ENCODE measurements at regions not wholly inside any gene's neighbourhood (a gene's known extent, or its start where the extent isn't known, plus 50 kb on each side); places are given as distances from the start of the nearest gene placed in this dataset.
"Not testable (repeated sequence)": the region's sequence is repeated elsewhere in the genome, so short reads cannot be mapped to it uniquely, and the experiment has no call there.

DNA sequence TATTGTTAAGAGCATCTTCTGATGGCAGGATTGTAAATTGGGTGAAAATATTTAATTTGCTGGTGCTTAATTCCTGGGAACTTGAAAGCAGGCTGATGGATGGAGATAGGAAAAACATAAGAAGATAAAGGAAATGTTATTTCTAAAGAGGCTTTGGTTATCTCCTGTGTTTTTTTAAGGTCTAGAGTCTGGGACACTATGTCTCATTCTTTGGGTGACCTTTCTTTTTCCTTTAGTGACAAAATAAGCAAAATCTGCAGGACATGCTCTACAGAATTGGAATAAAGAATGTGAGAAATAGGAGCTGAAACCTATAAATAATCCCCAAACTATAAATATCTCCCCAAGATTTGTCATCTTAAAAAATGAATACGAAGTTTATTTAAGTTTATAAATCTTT lies 241.7 kb downstream of the DSC3 start:
- Histone ChIP-seq H3K27ac (no peak overlapping the region), H3K27me3 (no peaks in the 10 kb centered on the region), H3K9me3 (no peaks in the 10 kb centered on the region), H3K4me3 (no peak overlapping the region), H3K36me3 (no peaks in the 10 kb centered on the region), H3K4me1 (no peaks in the 10 kb centered on the region)
- ATAC-seq (no peak), DNase-seq (no peak)
- TF ChIP-seq, protein P1, sequence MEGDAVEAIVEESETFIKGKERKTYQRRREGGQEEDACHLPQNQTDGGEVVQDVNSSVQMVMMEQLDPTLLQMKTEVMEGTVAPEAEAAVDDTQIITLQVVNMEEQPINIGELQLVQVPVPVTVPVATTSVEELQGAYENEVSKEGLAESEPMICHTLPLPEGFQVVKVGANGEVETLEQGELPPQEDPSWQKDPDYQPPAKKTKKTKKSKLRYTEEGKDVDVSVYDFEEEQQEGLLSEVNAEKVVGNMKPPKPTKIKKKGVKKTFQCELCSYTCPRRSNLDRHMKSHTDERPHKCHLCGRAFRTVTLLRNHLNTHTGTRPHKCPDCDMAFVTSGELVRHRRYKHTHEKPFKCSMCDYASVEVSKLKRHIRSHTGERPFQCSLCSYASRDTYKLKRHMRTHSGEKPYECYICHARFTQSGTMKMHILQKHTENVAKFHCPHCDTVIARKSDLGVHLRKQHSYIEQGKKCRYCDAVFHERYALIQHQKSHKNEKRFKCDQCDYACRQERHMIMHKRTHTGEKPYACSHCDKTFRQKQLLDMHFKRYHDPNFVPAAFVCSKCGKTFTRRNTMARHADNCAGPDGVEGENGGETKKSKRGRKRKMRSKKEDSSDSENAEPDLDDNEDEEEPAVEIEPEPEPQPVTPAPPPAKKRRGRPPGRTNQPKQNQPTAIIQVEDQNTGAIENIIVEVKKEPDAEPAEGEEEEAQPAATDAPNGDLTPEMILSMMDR (IDR thresholded peaks at IDR 0.05), result no peak
- intact Hi-C loops (cut with DNase I), result no loop called here

DNA sequence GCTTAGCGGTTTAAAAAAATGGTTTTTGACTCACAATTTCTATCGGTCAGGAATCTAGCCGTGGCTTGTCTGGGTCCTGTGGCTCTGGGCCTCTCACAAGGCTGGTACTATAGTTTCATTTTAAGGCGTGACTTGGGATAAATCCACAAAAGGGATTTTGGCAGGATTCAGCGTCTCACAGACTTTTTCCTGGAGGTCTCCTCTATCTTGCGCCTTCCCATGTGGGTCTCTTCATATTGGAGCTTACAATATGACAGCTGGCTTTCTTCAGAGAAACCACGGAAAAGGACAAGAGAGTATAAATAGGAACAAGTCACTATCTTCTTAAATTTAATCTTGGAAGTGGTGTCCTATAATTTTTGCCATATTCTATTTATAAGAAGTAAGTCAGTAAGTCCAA lies 250.5 kb downstream of the DSC3 start:
- TF ChIP-seq, protein P1 (IDR thresholded peaks at IDR 0.05), result no peak
- H3K9me3 ChIP-seq, result no peaks in the 10 kb centered on the region
- intact Hi-C loops (cut with DNase I), result no loop called here
- H3K4me1 ChIP-seq, result no peaks in the 10 kb centered on the region
- no peak overlapping the region for H3K27ac ChIP-seq
- no peaks in the 10 kb centered on the region for H3K36me3 ChIP-seq
- H3K27me3 ChIP-seq, result no peaks in the 10 kb centered on the region
- no peak overlapping the region for H3K4me3 ChIP-seq
- ATAC-seq (no peak), DNase-seq (no peak)

DNA sequence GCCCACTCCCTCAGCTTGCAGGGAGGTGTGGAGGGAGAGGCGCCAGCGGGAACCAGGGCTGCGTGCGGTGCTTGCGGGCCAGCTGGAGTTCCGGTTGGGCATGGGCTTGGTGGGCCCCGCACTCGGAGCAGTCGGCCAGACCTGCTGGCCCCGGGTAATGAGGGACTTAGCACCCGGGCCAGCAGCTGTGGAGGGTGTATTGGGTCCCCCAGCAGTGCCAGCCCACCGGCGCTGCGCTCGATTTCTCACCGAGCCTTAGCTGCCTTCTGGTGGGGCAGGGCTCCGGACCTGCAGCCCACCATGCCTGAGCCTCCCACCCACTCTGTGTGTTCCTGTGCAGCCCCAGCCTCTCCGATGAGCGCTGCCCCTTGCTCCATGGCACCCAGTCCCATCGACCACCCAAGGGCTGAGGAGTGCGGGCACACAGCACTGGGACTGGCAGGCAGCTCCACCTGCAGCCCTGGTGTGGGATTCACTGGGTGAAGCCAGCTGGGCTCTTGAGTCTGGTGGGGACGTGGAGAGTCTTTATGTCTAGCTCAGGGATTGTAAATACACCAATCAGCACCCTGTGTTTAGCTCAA lies 254.0 kb downstream of the DSC3 start:
- H3K9me3 ChIP-seq; H3K4me3 ChIP-seq; intact Hi-C loops (cut with DNase I); H3K27me3 ChIP-seq; DNase-seq; H3K27ac ChIP-seq; ATAC-seq; H3K4me1 ChIP-seq; H3K36me3 ChIP-seq: not testable (repeated sequence)

DNA sequence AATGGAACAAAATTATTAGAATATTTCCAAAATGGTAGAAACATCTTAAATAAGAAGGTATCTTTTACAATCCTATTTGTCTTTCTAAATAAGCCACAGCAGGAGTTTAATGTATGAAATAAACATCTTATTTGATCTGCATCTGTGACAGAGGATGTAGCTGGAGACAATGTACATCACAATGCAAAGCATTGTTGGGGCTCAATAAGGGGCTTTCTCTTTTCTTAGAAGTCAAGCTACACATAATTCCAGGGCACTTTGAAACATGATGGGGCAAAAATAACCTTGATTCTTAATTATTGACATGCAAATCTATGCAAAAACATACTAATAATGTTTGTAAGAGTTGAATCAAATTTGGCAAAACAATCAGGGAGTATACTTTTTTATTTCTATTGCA lies 255.1 kb downstream of the DSC3 start:
- Histone ChIP-seq H3K27me3 (no peaks in the 10 kb centered on the region), H3K27ac (no peak overlapping the region), H3K4me3 (no peak overlapping the region), H3K4me1 (no peaks in the 10 kb centered on the region), H3K9me3 (no peaks in the 10 kb centered on the region), H3K36me3 (no peaks in the 10 kb centered on the region)
- intact Hi-C loops (cut with DNase I), result no loop called here
- no peak for DNase-seq
- ATAC-seq, result no peak
- TF ChIP-seq, protein P1 (IDR thresholded peaks at IDR 0.05), result no peak

DNA sequence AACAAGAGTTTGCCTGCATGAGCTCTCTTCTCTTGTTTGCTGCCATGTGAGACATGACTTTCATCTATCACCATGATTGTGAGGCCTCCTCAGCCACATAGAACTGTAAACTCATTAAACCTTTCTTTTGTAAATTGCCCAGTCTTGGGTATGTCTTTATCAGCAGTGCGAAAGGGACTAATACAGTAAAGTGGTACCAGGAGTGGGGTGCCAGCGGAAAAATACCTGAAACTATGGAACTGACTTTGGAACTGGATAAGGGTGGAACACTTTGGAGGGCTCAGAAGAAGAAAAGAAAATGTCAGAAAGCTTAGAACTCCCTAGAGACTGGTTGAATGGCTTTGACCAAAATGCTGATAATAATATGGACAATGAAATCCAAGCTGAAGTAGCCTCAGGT lies 260.9 kb downstream of the DSC3 start:
- Histone ChIP-seq H3K27ac (no peak overlapping the region), H3K27me3 (no peaks in the 10 kb centered on the region), H3K4me1 (no peaks in the 10 kb centered on the region), H3K4me3 (no peak overlapping the region), H3K36me3 (no peaks in the 10 kb centered on the region), H3K9me3 (no peaks in the 10 kb centered on the region)
- intact Hi-C loops (cut with DNase I), result no loop called here
- DNase-seq (no peak), ATAC-seq (no peak)
- TF ChIP-seq, protein P1 (IDR thresholded peaks at IDR 0.05), result no peak

DNA sequence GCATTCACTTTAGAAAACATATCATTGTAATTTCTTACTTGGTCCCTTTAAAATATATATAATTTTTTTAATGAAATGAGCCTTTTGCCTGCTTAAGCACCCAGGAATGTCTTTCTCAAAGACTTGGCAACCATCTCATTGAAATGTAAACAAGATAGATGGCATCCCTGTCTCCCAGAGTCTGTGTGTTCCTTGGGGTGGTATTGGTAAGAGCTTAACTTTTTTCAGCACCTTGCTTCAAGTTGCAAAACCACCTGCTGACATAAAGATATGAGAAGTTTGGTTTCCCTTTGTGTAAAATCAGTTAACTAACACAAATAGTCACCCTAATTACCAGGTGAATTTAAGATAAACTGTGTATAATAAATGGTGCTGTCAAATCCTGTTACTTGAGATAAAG lies 266.9 kb downstream of the DSC3 start:
- no peaks in the 10 kb centered on the region for H3K4me1 ChIP-seq
- TF ChIP-seq, protein P1 (IDR thresholded peaks at IDR 0.05), result no peak
- DNase-seq, result no peak

DNA sequence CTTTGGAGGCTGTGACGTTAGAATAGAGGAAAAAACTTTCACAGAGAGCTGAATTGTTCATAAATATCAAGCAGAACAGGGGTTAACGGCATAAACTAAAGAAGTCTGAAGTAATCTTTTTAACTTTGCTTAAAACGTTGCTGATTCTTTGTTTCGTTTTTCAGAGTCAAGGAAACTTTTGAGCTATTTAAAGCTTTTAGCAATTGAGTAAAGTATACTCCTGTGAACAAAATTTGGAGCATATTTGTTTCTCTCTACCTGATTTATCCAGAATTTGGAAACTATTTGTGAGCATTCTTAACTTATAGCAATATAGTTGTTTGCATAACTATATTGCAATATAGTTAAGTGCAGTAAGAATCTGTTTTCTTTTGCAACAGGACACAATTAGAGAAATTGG lies 270.4 kb downstream of the DSC3 start:
- H3K9me3 ChIP-seq; H3K27ac ChIP-seq; H3K27me3 ChIP-seq; H3K4me3 ChIP-seq; H3K4me1 ChIP-seq; ATAC-seq; DNase-seq; H3K36me3 ChIP-seq; intact Hi-C loops (cut with DNase I): not testable (repeated sequence)

More for the DNA sequence above, 266.9 kb downstream of the DSC3 start:
- intact Hi-C loops (cut with DNase I), result no loop called here
- no peak overlapping the region for H3K4me3 ChIP-seq
- no peaks in the 10 kb centered on the region for H3K9me3 ChIP-seq
- ATAC-seq, result no peak
- H3K27me3 ChIP-seq, result no peaks in the 10 kb centered on the region
- no peaks in the 10 kb centered on the region for H3K36me3 ChIP-seq
- no peak overlapping the region for H3K27ac ChIP-seq

Data from upper lobe of right lung (tissue), 1 donor.